GM21367 (cell line): ENCODE measurements at regions not wholly inside any gene's neighbourhood (a gene's known extent, or its start where the extent isn't known, plus 50 kb on each side); places are given as distances from the start of the nearest gene placed in this dataset.

Experiments
- ATAC-seq: cut with Tn5 transposase; IDR thresholded peaks from one replicate; pipeline ENCODE4 v1.9.1; 2021; ENCODE audit not compliant: unreplicated experiment

GRCh38 chr20:59431014-59431413 is 130.6 kb downstream of the EDN3 start:
- no peak for ATAC-seq

GRCh38 chr20:59434960-59435359 is 134.5 kb downstream of the EDN3 start:
- no peak for ATAC-seq

- ATAC-seq, result no peak
These were observed 135.1 kb downstream of the EDN3 start for GRCh38 chr20:59435518-59435917.

GRCh38 chr20:59437601-59438031 is 137.2 kb downstream of the EDN3 start:
- no peak for ATAC-seq

GRCh38 chr20:59438201-59438600 is 137.8 kb downstream of the EDN3 start:
- ATAC-seq, result no peak

- no peak for ATAC-seq
These were observed 138.8 kb downstream of the EDN3 start for GRCh38 chr20:59439243-59439642.

GRCh38 chr20:59441306-59441705 is 140.9 kb downstream of the EDN3 start:
- no peak for ATAC-seq

GRCh38 chr20:59441860-59442810 is 141.7 kb downstream of the EDN3 start:
- ATAC-seq, result no peak

- no peak for ATAC-seq
These were observed 143.1 kb downstream of the EDN3 start for GRCh38 chr20:59443550-59443949.

GRCh38 chr20:59446376-59446775 is 146.0 kb downstream of the EDN3 start:
- ATAC-seq, result no peak

GRCh38 chr20:59448196-59448595 is 147.8 kb downstream of the EDN3 start:
- ATAC-seq, result no peak

- ATAC-seq, result no peak
These were observed 148.5 kb downstream of the EDN3 start for GRCh38 chr20:59448851-59449444.

GRCh38 chr20:59451066-59451630 is 150.7 kb downstream of the EDN3 start:
- ATAC-seq, result no peak

GRCh38 chr20:59451641-59452040 is 151.2 kb downstream of the EDN3 start:
- ATAC-seq, result no peak

- ATAC-seq, result no peak
These were observed 151.5 kb upstream of the PHACTR3 start for GRCh38 chr20:59452856-59453255.

GRCh38 chr20:59453759-59454560 is 150.4 kb upstream of the PHACTR3 start:
- no peak for ATAC-seq

- no peak for ATAC-seq
These were observed 148.7 kb upstream of the PHACTR3 start for GRCh38 chr20:59455402-59456341.

- ATAC-seq, result no peak
These were observed 147.7 kb upstream of the PHACTR3 start for GRCh38 chr20:59456342-59457279.

GRCh38 chr20:59458645-59459044 is 145.7 kb upstream of the PHACTR3 start:
- no peak for ATAC-seq
